MV-4-11 (cell line): ENCODE measurements at regions not wholly inside any gene's neighbourhood (a gene's known extent, or its start where the extent isn't known, plus 50 kb on each side); places are given as distances from the start of the nearest gene placed in this dataset.

Experiments used
- DNase-seq: peaks from one replicate; lab custom pipeline; 2025; lab: John Stamatoyannopoulos, UW

DNA sequence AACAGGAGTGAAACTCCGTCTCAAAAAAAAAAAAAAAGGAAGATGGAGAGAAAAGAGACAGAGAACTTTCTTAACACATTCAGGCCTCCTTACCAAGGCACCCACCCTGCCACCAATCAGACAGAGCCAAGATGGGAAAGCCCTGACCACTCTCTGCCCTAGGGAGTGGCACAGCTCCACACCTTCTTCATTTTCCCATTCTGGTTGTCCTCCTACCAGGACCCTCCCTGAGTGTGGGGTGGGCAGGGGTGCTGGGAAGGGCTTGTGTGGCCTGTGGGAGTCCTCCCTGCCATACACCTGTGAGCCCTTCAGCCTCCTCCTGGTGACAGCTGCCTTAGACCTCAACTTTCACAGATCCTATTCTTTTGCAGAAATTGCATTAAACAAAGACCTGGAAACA, 513.6 kb downstream of the BCL11B start:
- DNase-seq = no peak

GRCh38 chr14:98761993-98762392, 510.0 kb downstream of the BCL11B start:
- no peak for DNase-seq

DNA sequence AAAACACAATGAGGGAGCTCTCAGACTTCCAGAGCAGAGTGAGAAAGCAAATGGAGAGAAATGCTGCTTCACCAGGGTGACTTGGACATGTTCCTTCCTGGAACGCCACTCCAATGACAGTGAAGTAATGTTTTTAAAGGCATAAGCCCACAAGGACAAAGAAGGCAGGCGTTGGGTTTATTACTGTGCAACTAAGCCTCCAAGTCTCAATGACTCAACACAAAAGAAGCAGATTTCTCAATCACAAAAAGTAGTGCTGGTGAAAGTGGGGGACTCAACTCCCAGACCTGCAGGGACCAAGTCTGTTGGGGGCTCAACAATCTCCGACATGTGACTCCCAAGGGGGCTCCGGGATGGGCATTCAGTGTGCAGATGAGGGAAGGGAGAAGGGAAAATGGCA, 505.2 kb downstream of the BCL11B start:
- peak; percentile 68 for DNase-seq

- DNase-seq = peak; percentile 50
Measured at GRCh38 chr14:98769326-98769725, 502.7 kb downstream of the BCL11B start.

- no peak for DNase-seq
Measured at GRCh38 chr14:98770151-98770550, 501.8 kb downstream of the BCL11B start.

- no peak for DNase-seq
Measured at GRCh38 chr14:98773814-98774213, 498.2 kb downstream of the BCL11B start.

DNA sequence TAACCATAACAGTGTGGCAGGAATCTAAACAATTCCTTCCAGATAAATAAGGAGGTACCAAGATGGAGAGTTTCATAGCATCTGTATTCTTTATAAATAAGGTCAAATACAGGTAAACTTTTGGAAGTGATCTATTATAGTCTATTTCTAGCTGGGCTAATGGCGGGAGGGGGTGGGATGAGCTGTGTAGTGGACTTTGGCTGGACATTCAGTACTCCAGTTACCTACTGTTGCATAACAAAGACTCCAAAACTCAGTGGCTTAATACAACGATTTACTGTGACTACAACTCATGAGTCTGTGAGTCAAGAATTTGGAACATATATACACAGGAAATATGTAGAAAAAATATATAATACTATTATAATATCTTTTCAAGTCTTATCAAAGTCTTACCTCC, 496.1 kb downstream of the BCL11B start:
- DNase-seq = no peak

GRCh38 chr14:98782062-98782461, 489.9 kb downstream of the BCL11B start:
- no peak for DNase-seq

- no peak for DNase-seq
Measured at GRCh38 chr14:98785578-98785977, 486.4 kb downstream of the BCL11B start.

- no peak for DNase-seq
Measured at GRCh38 chr14:98786456-98786855, 485.5 kb downstream of the BCL11B start.

GRCh38 chr14:98791661-98792060, 480.3 kb downstream of the BCL11B start:
- peak; percentile 7 for DNase-seq

DNA sequence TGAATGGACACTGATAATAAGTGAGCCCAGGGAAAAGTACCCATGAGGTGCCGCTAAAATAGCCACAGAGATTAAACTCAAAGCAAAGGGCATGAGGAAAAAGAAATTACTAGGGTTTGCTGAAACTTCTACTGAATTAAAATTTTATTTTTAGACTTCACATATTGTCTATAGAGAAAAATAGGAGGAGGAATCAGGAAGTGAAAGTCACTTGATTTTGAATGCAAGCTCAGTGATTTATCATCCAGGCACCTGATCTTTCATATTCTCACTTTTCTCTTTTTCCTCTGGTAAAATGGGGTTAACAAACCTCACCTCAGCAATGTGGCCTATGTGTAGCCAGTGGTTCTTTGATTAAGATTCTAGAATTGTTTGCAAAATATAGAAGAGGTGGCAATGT, 479.8 kb downstream of the BCL11B start:
- peak; percentile 11 for DNase-seq

GRCh38 chr14:98798099-98798498, 473.9 kb downstream of the BCL11B start:
- DNase-seq = no peak

DNA sequence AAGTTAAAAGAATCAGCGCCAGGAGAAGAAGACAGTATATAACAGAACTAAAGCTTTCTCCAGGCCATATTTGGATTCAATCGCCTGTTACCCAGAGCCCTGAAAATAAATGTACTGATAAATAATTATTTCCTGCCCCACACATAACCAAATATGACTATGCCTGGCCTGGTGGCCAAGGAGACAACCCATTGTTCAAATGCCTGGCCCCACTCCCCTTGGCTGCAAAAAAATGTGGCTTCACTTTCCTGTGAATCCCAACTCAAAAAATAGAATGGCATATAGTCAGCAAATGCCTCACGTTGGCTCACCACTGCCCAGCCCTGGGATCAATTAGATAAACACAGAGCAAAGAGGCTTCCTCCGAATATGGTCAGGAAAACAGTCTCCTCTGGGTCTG, 472.1 kb downstream of the BCL11B start:
- no peak for DNase-seq

GRCh38 chr14:98802044-98802443, 470.0 kb downstream of the BCL11B start:
- no peak for DNase-seq

GRCh38 chr14:98803196-98803595, 468.8 kb downstream of the BCL11B start:
- no peak for DNase-seq

DNA sequence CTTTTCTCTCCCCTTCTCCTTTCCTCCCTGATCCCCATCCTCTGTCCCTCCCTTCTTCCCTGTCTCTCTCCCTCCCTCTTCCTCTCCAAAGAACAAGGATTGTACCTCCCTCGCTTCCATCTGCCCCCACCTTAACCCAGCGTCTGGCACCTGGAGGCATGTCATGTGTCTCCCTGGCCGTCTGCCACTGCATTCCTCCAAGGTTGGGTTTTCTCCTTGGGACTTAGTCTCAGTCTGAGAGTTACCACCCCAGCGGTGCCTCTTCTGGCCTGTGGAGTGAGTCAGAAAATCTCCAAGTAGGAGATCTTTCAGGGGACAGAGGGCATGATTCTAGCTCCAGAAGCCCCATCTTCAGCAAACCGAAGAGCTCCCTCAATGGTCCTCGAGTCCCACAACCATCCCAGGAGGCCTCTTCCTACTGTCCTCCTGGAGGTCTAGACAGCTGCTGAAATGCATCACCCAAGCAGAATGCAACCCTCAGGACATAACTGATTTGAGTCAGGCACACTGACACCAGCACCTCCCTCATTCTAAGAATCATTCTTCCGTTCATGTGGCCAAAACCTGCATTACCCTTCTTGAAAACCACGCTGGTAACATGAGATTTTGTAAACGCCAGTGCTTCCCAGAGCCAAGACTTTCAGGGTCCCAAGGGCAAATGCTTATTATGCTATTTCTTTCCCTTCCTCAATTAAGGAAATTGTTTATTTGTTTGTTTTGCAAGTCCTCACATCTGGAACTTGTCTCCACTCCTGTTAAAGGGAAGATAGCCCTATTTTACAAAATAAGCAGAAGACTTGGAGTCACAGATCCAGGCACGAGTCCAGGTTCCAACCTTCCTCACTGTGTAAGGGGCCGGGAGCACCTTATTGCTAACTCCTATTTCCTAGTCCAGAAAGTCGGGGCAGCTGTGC, 463.2 kb downstream of the BCL11B start:
- DNase-seq = no peak

GRCh38 chr14:98816195-98816594, 455.8 kb downstream of the BCL11B start:
- no peak for DNase-seq

DNA sequence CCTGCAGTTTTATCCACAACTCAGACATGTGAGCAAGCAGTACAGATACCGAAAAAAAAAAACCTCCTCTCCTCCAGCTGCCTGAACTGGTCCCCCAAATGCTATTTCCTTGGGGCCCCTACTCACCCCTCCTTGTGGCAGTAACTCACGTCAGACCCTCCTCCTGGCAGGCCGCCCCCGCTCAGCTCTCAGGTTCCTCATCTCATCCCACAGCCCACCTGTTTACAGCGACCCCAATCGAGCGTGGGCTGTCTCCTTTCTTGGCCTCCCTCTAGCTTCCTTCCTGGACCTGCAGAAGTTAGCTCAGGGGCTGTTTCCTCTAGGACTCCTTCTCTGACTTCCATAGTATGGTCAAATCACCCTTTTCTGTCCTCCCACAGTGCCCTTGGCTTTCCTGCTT, 455.3 kb downstream of the BCL11B start:
- DNase-seq = no peak

- no peak for DNase-seq
Measured at GRCh38 chr14:98819132-98819866, 452.7 kb downstream of the BCL11B start.

DNA sequence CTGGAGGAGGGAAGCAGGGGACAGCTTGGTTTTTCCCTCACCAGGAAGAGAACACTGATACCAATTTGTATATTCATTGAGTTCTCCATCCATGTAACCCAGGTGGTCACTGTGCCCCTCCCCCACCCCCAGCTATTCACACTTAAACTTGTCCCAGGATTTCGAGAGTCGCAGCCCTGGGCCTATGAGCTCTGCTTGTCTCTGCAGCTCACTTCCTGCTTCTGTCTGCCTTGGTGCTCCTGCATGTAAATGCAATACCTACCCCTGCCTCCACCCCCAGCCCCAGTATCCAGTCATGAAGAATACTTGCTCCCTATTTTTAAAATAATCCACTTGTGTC, 452.2 kb downstream of the BCL11B start:
- DNase-seq = no peak

DNA sequence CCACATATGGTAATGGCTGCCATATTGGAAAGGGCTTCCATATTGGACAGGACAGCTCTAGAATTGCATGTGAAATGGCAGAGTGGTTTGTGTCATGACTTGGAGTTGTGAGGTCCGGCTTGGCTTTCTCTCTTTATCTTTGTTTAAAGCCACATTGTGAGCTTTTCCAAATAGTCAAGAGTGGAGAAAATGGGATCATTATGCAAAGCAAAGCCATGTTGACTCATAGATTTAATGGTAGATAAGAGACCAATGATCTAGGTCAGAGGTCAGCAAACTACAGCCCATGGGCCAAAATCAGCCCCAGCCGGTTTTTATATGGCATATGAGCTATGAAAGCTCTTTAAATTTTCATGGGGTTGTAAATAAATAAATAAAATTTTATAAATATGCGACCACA, 449.1 kb downstream of the BCL11B start:
- DNase-seq = no peak

GRCh38 chr14:98826618-98827017, 445.4 kb downstream of the BCL11B start:
- DNase-seq = no peak
